ENCODE measurements at regions not wholly inside any gene's neighbourhood (a gene's known extent, or its start where the extent isn't known, plus 50 kb on each side); places are given as distances from the start of the nearest gene placed in this dataset.

DNA sequence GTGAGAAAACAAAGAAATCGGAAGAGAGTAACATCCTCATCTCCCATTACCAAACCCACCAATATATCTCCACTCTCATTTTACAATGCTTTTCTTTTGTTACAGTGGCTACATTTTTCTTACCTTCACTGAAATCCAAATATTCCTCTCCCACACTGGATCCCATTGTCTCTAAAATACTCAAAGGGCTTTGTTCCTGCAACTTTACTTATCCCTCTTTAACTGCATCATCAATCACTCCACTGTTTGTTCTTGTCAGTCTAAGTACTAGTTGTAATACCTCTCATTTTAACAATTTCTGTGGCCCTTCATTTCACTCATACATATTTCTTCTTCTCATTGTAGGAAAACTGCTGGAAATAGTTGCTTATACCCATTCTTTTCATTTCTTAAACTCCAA, 464.2 kb upstream of the PIK3C3 start:
- Histone ChIP-seq H3K27ac (ENCODE audit: insufficient read depth, low read depth, low read length) (no peak overlapping the region), H3K4me2 (ENCODE audit: insufficient read depth, low read length) (no peak overlapping the region), H3K36me3 (ENCODE audit: control insufficient read depth in 2 of 2, extremely low read depth in 1 of 2, insufficient read depth in 2 of 2, low read length in 2 of 2) (no peaks in the 10 kb centered on the region), H3K9me1 (replicated peaks; ENCODE audit: control insufficient read depth, extremely low read depth, insufficient read depth, low read length) (no peaks in the 10 kb centered on the region), H3K79me2 (ENCODE audit: control insufficient read depth, insufficient read depth, low read length) (no peaks in the 10 kb centered on the region), H2AFZ (ENCODE audit: low read depth, low read length) (no peak overlapping the region), H4K20me1 (replicated peaks; ENCODE audit: control insufficient read depth, extremely low read depth, insufficient read depth, low read length) (no peaks in the 10 kb centered on the region), H3K4me3 (replicated peaks in 1 of 3; ENCODE audit: insufficient read depth in 1 of 3, low read depth in 1 of 3, low read length in 3 of 3) (no peak overlapping the region), H3K27me3 (ENCODE audit: control insufficient read depth in 2 of 2, insufficient read depth in 2 of 2, low read length in 2 of 2) (no peaks in the 10 kb centered on the region), H3K4me1 (ENCODE audit: control insufficient read depth, extremely low read depth, insufficient read depth, low read length) (no peaks in the 10 kb centered on the region), H3K9ac (replicated peaks; ENCODE audit: extremely low read depth, insufficient read depth, low read length) (no peak overlapping the region), H3K9me3 (replicated peaks; ENCODE audit: control insufficient read depth, insufficient read depth, low read length) (no peaks in the 10 kb centered on the region)
- dilution Hi-C loops (cut with MboI; ENCODE audit: extremely low pct_ligation_motif_present, low sequenced_read_pairs) = no loop called here
- no TSS peak for BruUV-seq (replicated peaks)
- intact Hi-C loops (cut with micrococcal nuclease) = no loop called here
- FAIRE-seq (no peak), DNase-seq (ENCODE audit: low read depth, low spot score) (no peak)
- POLR2A ChIA-PET = no interaction called here
- no peak for TF ChIP-seq EZH2 (IDR thresholded peaks at IDR 0.05; ENCODE audit: borderline replicate concordance, low read depth, low read length, severe bottlenecking)
- TF ChIP-seq POLR2AphosphoS5 (IDR thresholded peaks at IDR 0.05; ENCODE audit: insufficient read depth, low read depth, low read length) = no peak
- TF ChIP-seq POLR2A (IDR thresholded peaks at IDR 0.05; ENCODE audit: low read depth, low read length) = no peak
- TF ChIP-seq JUN (IDR thresholded peaks at IDR 0.05; ENCODE audit: borderline replicate concordance, insufficient read depth, insufficient read length, low read depth) = no peak
- TF ChIP-seq, protein P1, sequence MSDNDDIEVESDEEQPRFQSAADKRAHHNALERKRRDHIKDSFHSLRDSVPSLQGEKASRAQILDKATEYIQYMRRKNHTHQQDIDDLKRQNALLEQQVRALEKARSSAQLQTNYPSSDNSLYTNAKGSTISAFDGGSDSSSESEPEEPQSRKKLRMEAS (IDR thresholded peaks at IDR 0.05; ENCODE audit: insufficient read depth, insufficient read length) = no peak
- no peak for TF ChIP-seq GATA2 (IDR thresholded peaks at IDR 0.05; ENCODE audit: insufficient read depth, insufficient read length, low read depth, low read length)
- no peak for TF ChIP-seq MYC (IDR thresholded peaks at IDR 0.05; ENCODE audit: low read depth, low read length)
- TF ChIP-seq, protein P2, sequence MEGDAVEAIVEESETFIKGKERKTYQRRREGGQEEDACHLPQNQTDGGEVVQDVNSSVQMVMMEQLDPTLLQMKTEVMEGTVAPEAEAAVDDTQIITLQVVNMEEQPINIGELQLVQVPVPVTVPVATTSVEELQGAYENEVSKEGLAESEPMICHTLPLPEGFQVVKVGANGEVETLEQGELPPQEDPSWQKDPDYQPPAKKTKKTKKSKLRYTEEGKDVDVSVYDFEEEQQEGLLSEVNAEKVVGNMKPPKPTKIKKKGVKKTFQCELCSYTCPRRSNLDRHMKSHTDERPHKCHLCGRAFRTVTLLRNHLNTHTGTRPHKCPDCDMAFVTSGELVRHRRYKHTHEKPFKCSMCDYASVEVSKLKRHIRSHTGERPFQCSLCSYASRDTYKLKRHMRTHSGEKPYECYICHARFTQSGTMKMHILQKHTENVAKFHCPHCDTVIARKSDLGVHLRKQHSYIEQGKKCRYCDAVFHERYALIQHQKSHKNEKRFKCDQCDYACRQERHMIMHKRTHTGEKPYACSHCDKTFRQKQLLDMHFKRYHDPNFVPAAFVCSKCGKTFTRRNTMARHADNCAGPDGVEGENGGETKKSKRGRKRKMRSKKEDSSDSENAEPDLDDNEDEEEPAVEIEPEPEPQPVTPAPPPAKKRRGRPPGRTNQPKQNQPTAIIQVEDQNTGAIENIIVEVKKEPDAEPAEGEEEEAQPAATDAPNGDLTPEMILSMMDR (IDR thresholded peaks at IDR 0.05; ENCODE audit: extremely low read depth in 1 of 2, insufficient read depth in 1 of 2, low read depth in 1 of 2, low read length in 2 of 2) = no peak
- no peak for TF ChIP-seq FOS (IDR thresholded peaks at IDR 0.05; ENCODE audit: borderline replicate concordance, insufficient read depth, low read length)
- CTCF ChIA-PET = no interaction called here

Measured in endothelial cell of umbilical vein (primary cell).